DMS114 treated with DMSO at 0.1 percent for 48 hours (cell line): ENCODE measurements at regions not wholly inside any gene's neighbourhood (a gene's known extent, or its start where the extent isn't known, plus 50 kb on each side); places are given as distances from the start of the nearest gene placed in this dataset.
A peak's percentile ranks its signal among the peaks of the same experiment; 100 is the strongest.

ENCODE experiments used
- DNase-seq: peaks from one replicate; lab custom pipeline; 2025; ENCODE audit not compliant: unreplicated experiment; lab: John Stamatoyannopoulos, UW

DNA sequence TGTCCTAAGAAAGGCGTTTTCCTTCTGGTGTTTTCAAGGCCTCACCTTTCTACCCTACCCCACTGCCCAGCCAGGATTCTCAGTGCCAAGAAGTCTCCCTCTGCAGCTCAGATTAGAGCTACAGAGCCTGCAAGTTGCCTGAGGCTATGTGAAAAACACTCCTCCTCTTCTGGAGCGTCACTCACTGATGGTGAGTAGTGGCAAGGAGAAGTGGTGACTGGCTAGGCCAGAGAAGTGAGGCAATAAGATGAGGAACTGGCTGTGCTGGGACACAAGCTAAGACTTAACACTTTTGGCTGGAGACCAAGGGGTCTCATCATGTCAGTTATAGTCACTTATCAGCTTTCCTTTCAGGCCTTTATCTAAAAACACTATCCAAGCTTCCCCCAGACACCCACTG lies 86.7 kb upstream of the PRKAR2B start:
- no peak for DNase-seq

GRCh38 chr7:106959753-106960152 lies 84.8 kb upstream of the PRKAR2B start:
- no peak for DNase-seq

- DNase-seq, result no peak
Measured at GRCh38 chr7:106962751-106963150, 81.8 kb upstream of the PRKAR2B start.

GRCh38 chr7:106964466-106964865 lies 80.0 kb upstream of the PRKAR2B start:
- no peak for DNase-seq

DNA sequence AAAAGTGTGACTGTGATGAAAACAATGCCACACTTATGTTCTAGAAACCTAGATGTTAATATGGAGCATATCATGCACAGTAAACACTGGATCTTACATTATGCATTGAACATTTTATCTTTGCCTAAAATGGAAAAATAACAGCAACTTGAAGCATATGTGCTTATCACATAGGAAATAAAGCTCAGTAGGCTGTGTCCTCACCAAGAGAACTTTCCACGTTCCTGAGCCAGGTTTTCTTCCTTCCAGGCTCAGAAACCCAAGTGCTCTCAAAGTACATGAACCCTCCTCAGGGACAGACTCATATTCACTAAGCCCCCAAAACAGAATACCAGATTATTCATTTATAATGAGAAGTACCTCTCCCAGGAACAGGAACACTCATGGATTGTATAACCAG lies 79.4 kb upstream of the PRKAR2B start:
- no peak for DNase-seq

- DNase-seq, result no peak
Measured at GRCh38 chr7:106966121-106966520, 78.4 kb upstream of the PRKAR2B start.

DNA sequence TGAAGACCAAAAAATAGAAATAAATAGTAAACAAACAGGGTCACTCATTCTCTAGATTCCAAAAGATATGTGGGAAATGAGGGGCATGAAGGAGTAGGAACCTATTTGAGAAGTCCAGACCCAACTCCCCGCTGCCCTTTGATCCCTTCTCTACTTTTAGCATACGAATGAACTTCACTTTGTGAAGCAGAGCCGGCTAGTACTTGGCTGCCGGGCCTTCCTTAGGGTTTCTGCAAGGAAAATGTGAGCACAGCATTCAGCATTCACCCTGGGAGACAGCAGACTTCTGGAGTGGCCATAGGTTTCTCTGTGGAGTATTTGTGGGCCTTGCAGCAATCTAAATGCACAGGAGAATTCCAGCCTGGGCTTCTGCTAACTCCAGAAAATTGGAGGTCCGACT lies 76.3 kb upstream of the PRKAR2B start:
- DNase-seq, result no peak

- DNase-seq, result peak; percentile 2
Measured at GRCh38 chr7:106978425-106979420, 65.8 kb upstream of the PRKAR2B start.

GRCh38 chr7:106979551-106980357 lies 64.8 kb upstream of the PRKAR2B start:
- no peak for DNase-seq

DNA sequence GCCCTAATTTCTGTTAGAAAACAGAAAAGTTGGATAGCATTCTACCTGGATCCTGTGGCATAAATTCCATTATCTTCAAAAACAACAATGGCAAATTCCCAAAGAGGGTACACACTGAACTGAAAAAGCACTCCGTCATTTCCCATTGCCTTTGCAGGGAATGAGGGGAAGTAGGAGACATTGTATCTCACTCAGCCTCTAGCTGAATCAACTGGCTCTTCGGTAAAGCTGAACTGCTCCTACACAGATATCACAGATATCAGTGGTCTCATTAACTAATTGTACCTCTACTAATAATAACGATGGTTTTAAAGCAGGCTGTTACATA lies 64.2 kb upstream of the PRKAR2B start:
- no peak for DNase-seq

GRCh38 chr7:106982415-106982814 lies 62.1 kb upstream of the PRKAR2B start:
- DNase-seq, result no peak

GRCh38 chr7:106984034-106984433 lies 60.5 kb upstream of the PRKAR2B start:
- DNase-seq, result no peak

GRCh38 chr7:106986450-106986977 lies 58.0 kb upstream of the PRKAR2B start:
- no peak for DNase-seq

DNA sequence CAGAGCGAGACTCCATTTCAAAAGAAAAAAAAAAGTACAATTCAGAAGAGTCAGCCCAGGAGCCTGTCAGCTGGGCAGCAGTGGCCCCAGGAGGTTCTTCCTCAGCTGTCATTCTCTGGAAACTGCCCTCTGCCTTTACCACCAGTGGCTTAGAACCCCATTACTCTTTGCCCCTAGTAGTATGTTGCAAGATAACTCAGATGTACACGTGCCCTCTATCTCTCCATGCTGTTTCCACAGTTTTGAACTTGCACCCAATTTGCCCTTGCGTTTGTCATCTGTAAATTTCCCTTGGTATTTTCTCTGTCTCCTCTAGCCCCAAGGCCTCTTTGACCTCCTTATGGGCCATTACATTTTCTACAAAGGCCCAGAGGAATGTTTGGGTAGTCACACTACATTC lies 56.7 kb upstream of the PRKAR2B start:
- DNase-seq, result no peak

- DNase-seq, result no peak
Measured at GRCh38 chr7:106992511-106992910, 52.0 kb upstream of the PRKAR2B start.
